ENCODE measurements at regions not wholly inside any gene's neighbourhood (a gene's known extent, or its start where the extent isn't known, plus 50 kb on each side); places are given as distances from the start of the nearest gene placed in this dataset.

- no peaks in the 10 kb centered on the region for H3K4me1 ChIP-seq (replicated peaks in 1 of 2)
- 48 to 63% (median 57%) methylated on average over 3 of the region's 3 CpGs for WGBS, 4 donors
- H3K27me3 ChIP-seq, result no peaks in the 10 kb centered on the region
- no peak for DNase-seq
- no peak overlapping the region for H3K27ac ChIP-seq
- H3K9me3 ChIP-seq (replicated peaks in 1 of 3), result no peaks in the 10 kb centered on the region
- H3K4me3 ChIP-seq, result no peak overlapping the region
- TF ChIP-seq POLR2A (IDR thresholded peaks at IDR 0.05), result no peak
- TF ChIP-seq CTCF (IDR thresholded peaks at IDR 0.05), result no peak
- intact Hi-C loops (cut with DNase I), result no loop called here
- no peaks in the 10 kb centered on the region for H3K36me3 ChIP-seq (replicated peaks in 1 of 2)
Observed at GRCh38 chr2:147703171-147703570, 141.7 kb upstream of the ACVR2A start.

- WGBS, 4 donors, result 69 to 84% (median 76%) methylated on average over 2 of the region's 2 CpGs
- no peak for TF ChIP-seq POLR2A (IDR thresholded peaks at IDR 0.05)
- no peak for DNase-seq
- no peak overlapping the region for H3K4me3 ChIP-seq
- H3K36me3 ChIP-seq (replicated peaks in 1 of 2), result no peaks in the 10 kb centered on the region
- H3K9me3 ChIP-seq (replicated peaks in 1 of 3), result no peaks in the 10 kb centered on the region
- no peak overlapping the region for H3K27ac ChIP-seq
- intact Hi-C loops (cut with DNase I), result no loop called here
- no peaks in the 10 kb centered on the region for H3K4me1 ChIP-seq (replicated peaks in 1 of 2)
- H3K27me3 ChIP-seq, result no peaks in the 10 kb centered on the region
Observed at GRCh38 chr2:147698166-147698565, 146.7 kb upstream of the ACVR2A start.

GRCh38 chr2:147696426-147696825 is 148.4 kb upstream of the ACVR2A start:
- Histone ChIP-seq H3K27ac (no peak overlapping the region), H3K36me3 (replicated peaks in 1 of 2) (no peaks in the 10 kb centered on the region), H3K4me3 (no peak overlapping the region), H3K27me3 (no peaks in the 10 kb centered on the region), H3K4me1 (replicated peaks in 1 of 2) (no peaks in the 10 kb centered on the region), H3K9me3 (replicated peaks in 1 of 3) (no peaks in the 10 kb centered on the region)
- TF ChIP-seq POLR2A (IDR thresholded peaks at IDR 0.05), result no peak
- intact Hi-C loops (cut with DNase I), result no loop called here
- 75 to 95% (median 87%) methylated on average over 2 of the region's 2 CpGs for WGBS, 4 donors
- DNase-seq, result no peak

- no peaks in the 10 kb centered on the region for H3K27me3 ChIP-seq
- H3K4me1 ChIP-seq (replicated peaks in 1 of 2), result no peaks in the 10 kb centered on the region
- peak in 2 of 7 donors; percentile 2 to 22 for DNase-seq
- no peaks in the 10 kb centered on the region for H3K36me3 ChIP-seq (replicated peaks in 1 of 2)
- 45 to 64% (median 51%) methylated on average over 2 of the region's 2 CpGs for WGBS, 4 donors
- H3K27ac ChIP-seq, result peak overlapping the region in 1 of 5 donors; percentile 13
- no peak overlapping the region for H3K4me3 ChIP-seq
- intact Hi-C loops (cut with DNase I), result no loop called here
- TF ChIP-seq CTCF (IDR thresholded peaks at IDR 0.05), result no peak
- H3K9me3 ChIP-seq (replicated peaks in 1 of 3), result no peaks in the 10 kb centered on the region
Observed at GRCh38 chr2:147689220-147689909, 155.5 kb upstream of the ACVR2A start.

GRCh38 chr2:147688242-147688641 is 156.6 kb upstream of the ACVR2A start:
- Histone ChIP-seq H3K4me1 (replicated peaks in 1 of 2) (no peaks in the 10 kb centered on the region), H3K27ac (no peak overlapping the region), H3K4me3 (no peak overlapping the region), H3K27me3 (no peaks in the 10 kb centered on the region), H3K36me3 (replicated peaks in 1 of 2) (no peaks in the 10 kb centered on the region), H3K9me3 (replicated peaks in 1 of 3) (no peaks in the 10 kb centered on the region)
- 45 to 54% (median 50%) methylated on average over 1 of the region's 1 CpG for WGBS, 4 donors
- intact Hi-C loops (cut with DNase I), result no loop called here
- DNase-seq, result no peak
- TF ChIP-seq POLR2A (IDR thresholded peaks at IDR 0.05) (no peak), CTCF (IDR thresholded peaks at IDR 0.05) (no peak)
